GM18867 (cell line): ENCODE measurements at regions not wholly inside any gene's neighbourhood (a gene's known extent, or its start where the extent isn't known, plus 50 kb on each side); places are given as distances from the start of the nearest gene placed in this dataset.

ENCODE experiments used
- ATAC-seq: cut with Tn5 transposase; IDR thresholded peaks from one replicate; pipeline ENCODE4 v1.9.1; 2021; ENCODE audit warnings: mild to moderate bottlenecking, moderate library complexity; ENCODE audit not compliant: unreplicated experiment

DNA sequence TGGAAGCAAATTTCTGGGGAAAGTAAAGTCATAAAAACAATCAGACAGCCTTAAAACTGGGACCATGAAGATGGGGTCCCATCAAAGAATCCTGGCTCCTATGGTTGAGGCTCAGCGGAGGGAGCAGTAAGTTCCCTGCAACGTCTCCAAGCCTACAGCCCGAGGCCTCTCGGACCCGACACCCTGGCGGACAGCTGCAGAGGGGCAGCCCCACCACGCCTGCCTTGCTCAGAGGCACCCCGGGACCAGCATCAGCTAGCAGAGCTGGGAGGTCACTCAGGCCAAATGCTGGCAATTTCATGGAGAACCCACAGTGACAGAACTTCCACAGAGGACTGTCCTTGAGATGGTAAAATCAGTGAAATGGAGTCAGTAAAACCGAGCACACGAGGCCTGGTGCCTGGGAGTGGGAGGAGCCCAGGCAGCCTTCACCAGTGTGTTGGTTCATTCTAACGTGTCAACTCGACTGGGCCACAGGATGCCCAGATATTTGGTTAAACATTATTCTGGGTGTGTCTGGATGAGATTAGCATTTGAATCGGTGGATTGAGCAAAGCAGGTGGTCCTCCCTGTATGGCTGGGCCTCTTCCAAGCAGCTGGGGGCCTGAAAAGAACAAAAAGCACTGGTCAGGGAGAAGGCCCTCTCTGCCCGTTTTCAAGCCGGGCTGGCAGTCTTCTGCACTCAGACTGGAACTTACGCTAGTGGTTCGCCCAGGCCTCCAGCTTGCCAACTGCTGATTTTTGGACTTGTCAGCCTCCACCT is 96.2 kb upstream of the INSIG1 start:
- ATAC-seq, result no peak

DNA sequence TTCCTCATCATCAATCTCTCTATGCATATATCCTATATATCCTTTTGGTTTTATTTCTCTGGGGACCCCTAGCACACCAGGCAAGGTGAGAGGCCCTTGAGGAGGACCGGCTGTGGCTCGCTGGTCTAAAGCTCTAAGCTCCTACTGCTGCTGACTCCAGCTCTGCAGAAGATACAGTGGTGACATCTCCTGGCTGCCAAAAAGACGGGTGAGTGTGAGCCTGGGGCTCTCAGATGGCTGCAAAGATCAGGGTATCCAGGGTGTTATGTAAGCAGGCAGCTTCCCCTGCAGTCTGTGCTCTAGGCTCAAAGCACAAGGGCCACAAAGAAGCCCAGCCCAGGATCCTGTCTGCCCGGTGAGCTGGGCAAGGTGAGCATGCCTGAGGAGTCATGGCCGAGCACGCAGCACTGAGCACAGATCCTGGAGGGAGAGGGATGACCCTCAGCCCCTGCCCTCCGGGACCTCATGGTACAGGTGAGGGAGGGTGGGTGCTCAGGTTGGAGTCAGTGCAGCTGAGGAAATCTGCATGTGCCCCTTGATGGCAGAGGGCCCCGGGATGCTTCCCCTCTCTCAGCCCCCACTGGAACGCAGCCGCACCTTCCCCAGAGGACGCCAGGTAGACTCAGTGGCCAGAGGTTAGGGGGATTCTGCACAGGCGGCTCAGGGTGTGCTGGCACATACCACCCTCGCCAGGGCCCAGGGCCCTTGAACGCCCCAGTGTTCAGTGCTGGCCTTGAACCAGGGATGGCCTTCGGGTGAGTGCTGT is 95.4 kb upstream of the INSIG1 start:
- no peak for ATAC-seq

GRCh38 chr7:155203059-155203881 is 94.4 kb upstream of the INSIG1 start:
- ATAC-seq, result no peak

DNA sequence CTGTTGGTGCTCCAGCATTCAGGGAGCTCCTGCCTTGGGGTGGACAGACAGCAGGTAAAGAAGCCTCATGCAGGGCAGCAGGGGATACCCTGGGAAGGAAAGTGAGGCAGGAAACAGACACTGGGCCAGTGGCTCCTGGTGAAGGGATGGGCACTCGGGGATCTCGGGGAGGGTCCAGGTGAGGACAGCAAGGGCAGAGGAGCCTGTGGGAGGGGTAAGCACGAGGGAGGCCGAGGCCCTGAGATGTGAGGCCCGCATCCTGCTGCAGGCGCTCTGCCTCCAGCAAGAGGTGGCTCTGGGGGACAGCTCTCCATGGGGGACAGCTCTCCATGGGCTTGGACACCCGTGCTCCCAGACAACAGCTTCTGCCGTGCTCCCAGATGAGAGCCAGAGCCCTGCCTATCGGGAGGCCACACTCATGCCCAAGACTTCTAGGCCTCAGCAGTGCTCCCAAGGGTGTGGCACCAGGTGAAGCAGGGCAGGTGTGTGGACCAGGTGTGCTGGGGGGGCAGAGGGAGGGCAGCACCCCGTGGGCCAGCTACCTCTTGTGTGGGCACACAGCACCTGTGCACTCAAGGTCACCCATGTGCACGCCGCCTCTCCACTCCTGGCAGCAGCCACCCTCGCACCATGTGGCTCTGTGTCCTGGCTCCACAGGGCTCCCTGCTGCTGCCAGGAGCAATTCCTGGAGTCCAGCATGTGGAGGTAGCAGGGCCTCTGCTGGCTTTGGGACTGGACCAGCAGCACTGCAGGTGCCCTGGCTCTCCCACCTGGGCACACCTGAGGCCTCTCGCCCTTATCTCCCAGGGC is 93.6 kb upstream of the INSIG1 start:
- ATAC-seq, result no peak

DNA sequence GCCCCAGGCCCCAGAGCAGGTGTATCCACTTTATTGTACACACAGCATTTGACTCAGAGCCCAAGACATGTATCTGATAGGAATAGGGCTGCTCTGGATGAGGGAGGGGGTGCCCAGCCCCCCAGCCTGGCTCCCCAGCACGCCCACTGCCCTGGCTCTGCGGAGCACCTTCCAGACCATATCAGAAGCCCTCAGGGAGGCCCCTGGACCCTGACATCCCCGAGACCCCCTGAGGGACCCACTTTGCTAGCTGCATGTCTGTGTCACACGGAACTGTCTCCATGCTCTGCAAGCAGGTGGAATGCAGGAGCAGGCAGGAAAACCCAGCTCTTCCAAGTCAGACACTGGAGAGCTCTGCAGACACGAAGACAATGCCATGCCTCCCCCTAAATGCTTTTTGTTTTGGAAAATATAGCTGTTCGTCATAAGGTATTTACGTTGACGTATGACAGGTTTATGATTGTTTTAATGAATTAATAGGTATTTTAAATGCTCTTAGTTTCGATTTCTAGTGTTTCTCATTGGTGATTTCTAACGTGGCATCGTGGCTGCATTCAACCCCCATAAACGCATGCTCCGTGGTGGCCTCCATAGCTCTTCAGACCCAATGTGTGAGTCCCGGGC is 92.8 kb upstream of the INSIG1 start:
- ATAC-seq, result no peak

DNA sequence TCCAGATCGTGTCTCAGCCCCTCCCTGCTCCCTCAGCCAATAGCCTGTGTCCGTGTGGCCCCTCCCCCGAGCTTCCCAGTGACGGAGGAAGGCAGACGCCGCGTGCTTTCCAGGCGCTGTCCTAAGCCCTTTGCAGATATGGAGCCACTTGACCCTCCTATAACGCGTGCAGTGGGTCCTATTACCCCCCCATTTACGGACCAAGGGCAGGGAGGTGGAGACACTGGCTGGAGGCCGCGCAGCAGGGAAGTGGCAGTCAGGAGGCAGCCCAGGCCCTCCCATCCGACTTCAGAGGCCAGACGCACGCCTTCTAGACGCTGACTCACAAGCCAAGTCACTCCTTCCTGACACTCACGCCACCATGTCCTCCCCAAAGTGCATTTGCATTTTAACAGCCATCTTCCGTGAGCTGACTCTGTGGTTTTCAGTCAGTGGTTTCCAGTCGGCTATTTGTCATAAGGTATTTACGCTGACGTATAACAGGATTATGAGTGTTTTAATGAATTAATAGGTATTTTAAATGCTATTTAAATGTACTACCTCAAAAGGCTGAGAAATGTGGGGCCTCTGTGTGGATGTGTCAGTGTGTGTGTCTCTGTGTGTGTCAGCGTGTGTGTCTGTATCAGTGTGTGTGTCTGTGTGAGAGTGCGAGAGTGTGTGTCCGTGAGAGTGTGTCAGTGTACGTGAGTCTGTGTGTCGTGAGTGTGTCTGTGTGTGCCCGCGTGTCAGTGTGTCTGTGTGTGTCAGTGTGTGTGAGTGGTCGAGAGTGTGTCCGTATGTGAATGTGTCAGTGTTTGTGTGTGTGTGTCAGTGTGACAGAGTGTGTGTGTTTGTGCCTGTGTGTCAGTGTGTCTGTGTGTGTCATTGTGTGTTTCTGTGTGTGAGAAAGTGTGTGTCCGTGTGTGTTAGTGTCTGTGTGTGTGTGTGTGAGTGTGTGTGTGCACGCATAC is 92.0 kb upstream of the INSIG1 start:
- ATAC-seq, result peak; percentile 88

GRCh38 chr7:155206318-155207020 is 91.2 kb upstream of the INSIG1 start:
- ATAC-seq, result peak; percentile 46

DNA sequence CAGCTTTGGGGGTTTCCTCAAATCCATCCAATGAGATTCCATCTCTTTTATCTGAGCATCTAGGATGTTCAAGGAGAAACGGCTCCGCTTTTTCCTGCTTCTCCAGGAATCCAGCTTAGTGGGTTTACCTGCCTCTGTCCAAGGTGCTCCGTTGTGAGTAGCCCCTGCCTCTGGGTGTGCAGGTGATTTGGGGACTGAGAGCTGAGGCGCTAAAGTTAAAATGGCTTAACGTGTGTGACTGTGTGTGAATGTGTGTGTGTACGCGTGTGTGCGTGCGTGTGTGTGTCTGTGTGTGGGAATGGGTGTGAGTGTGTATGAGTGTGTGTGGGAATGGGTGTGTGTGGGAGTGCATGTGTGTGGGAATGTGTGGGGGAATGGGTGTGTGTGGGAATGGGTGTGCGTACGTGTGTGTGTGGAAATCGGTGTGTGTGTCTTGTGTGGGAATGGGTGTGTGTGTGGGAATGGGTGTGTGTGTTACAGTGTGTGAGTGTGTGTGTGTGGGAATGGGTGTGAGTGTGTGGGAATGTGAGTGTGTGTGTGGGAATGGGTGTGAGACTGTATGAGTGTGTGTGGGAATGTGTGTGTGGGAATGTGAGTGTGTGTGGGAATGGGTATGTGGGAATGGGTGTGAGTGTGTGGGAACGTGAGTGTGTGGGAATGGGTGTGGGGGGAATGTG is 90.2 kb upstream of the INSIG1 start:
- ATAC-seq, result no peak

GRCh38 chr7:155208681-155209477 is 88.8 kb upstream of the INSIG1 start:
- no peak for ATAC-seq

- no peak for ATAC-seq
These were observed 88.0 kb upstream of the INSIG1 start for GRCh38 chr7:155209478-155210319.

DNA sequence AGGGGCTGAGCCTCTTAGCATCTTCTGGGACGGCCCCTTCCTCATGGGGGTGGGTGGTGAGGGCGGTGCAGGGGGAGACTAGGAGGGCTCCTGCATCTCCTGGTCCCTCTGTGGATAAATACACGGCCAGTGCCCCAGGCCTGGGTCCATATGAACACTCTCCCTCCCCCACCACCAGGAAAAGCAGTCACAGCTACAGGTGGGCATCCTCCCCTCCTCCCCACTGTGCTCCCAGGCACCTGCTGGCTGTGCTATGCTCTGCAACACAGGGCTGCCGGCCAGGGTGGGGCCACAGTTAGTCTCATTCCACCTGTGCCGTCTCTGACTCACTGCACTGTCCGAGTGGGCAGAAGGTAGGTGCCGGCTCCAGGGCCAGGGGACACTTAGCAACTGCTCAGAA is 87.3 kb upstream of the INSIG1 start:
- ATAC-seq, result no peak

DNA sequence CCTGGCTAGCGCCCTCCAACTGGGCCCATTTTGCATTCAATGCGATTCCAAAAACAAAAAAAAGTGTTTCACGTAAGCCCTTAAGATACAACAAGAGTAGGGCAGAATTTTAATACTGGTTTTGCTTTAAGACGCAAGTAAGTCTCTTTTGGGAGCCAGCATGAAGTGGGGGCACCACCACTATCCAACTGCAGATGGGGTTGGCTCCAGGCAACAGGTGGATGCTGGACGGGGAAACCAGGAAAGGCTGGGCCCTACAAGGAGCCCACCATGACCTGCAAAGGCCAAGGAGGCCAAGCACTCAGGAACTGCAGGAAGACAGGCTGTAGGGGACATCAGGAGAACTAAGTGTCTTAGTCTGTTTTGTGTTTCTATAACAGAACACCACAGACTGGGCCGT is 86.5 kb upstream of the INSIG1 start:
- no peak for ATAC-seq

GRCh38 chr7:155211761-155212160 is 85.9 kb upstream of the INSIG1 start:
- ATAC-seq, result no peak

- no peak for ATAC-seq
These were observed 85.2 kb upstream of the INSIG1 start for GRCh38 chr7:155212301-155213015.

GRCh38 chr7:155213385-155213784 is 84.3 kb upstream of the INSIG1 start:
- ATAC-seq, result no peak
